Ovary (tissue), 3 donors: ENCODE measurements at regions not wholly inside any gene's neighbourhood (a gene's known extent, or its start where the extent isn't known, plus 50 kb on each side); places are given as distances from the start of the nearest gene placed in this dataset.

Experiments
- EP300 ChIP-seq: sonication (generic); formaldehyde crosslinking; IDR thresholded peaks from one replicate; pipeline ENCODE4 v1.6.1; 2017; ENCODE audit warnings: antibody characterized with exemption
- POLR2A ChIP-seq: fragments of 450-650 bp; IDR thresholded peaks from one replicate; pipeline ENCODE4 v1.6.1; 2017; ENCODE audit warnings: antibody characterized with exemption, mild to moderate bottlenecking, moderate library complexity
- TF ChIP-seq, protein P1 (sequence below), 3 donors: fragments of 450-650 bp in 2 of 3; fragments of 200-600 bp in 1 of 3; IDR thresholded peaks; one replicate each; pipeline versions ENCODE4 v1.5.1 to v1.8.0; 2016 to 2022; ENCODE audit warnings: antibody characterized with exemption in 3 of 3, mild to moderate bottlenecking in 1 of 3
- donor health status: DM: no; HTN: no; CAD: no.

DNA sequence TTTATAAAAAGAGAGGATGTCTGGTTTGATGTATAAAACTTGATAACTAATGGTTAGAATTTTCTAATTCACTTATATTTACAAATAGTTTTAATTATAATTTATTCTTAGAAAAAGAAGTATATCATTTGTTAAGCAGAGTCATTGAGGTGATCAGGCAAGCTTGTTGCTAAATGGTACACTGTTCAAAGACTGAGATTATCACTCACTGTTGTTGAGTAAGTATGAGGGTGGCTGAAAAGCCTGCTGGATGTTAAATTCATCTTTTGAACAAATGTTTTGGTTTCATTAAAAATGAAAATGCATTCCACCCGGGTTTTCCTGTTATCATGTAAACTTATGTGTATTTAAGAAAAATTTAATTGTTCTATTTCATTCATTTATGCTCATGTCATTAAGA, 451.8 kb downstream of the ADAMTS20 start:
- TF ChIP-seq POLR2A (no peak), EP300 (no peak)
- TF ChIP-seq, protein P1, sequence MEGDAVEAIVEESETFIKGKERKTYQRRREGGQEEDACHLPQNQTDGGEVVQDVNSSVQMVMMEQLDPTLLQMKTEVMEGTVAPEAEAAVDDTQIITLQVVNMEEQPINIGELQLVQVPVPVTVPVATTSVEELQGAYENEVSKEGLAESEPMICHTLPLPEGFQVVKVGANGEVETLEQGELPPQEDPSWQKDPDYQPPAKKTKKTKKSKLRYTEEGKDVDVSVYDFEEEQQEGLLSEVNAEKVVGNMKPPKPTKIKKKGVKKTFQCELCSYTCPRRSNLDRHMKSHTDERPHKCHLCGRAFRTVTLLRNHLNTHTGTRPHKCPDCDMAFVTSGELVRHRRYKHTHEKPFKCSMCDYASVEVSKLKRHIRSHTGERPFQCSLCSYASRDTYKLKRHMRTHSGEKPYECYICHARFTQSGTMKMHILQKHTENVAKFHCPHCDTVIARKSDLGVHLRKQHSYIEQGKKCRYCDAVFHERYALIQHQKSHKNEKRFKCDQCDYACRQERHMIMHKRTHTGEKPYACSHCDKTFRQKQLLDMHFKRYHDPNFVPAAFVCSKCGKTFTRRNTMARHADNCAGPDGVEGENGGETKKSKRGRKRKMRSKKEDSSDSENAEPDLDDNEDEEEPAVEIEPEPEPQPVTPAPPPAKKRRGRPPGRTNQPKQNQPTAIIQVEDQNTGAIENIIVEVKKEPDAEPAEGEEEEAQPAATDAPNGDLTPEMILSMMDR (IDR thresholded peaks at IDR 0.05): no peak
